K562 (cell line): ENCODE measurements at regions not wholly inside any gene's neighbourhood (a gene's known extent, or its start where the extent isn't known, plus 50 kb on each side); places are given as distances from the start of the nearest gene placed in this dataset.

Source experiments
- ATAC-seq: fragments of 200-7000 bp; cut with Tn5 transposase; 3 replicates; pipeline ENCODE4 v1.9.1; 2020; ENCODE audit warnings: moderate library complexity
- BruUV-seq: library from RNA; stranded (reverse); fragments of 400-500 nt; replicated peaks from 2 replicates; lab custom pipeline; 2021; lab: Mats Ljungman, UMichigan
- CTCF ChIA-PET: fragments of 300-600 bp; formaldehyde crosslinking; extraction: SDS; loops from one replicate; lab custom pipeline; 2021; ENCODE audit warnings: low intra/inter-chr PET ratio; lab: Yijun Ruan, JAX
- POLR2A ChIA-PET: fragments of 300-600, 350-650 bp; sonication (Branson Sonifier 250); formaldehyde crosslinking; extraction: SDS; loops from one replicate; lab custom pipeline; 2021; ENCODE audit warnings: antibody characterized with exemption, inconsistent platforms; lab: Yijun Ruan, JAX
- DNase-seq, 4 experiments: peaks; one replicate each; pipeline versions ENCODE4 v3.0.0 to v3.0.0-alpha.2; 2011 to 2018; ENCODE audit warnings: low spot score in 3 of 4, mixed read lengths in 3 of 4; ENCODE audit errors: extremely low read depth in 1 of 4
- FAIRE-seq: peaks from 2 replicates; lab custom pipeline; 2011; peaks lifted over from hg19 to GRCh38; lab: Jason Lieb, UNC
- H2AFZ ChIP-seq: 2 replicates; pipeline ENCODE4 v1.6.0; 2011; ENCODE audit warnings: low read depth, low read length, control low read depth, inconsistent platforms
- H3K27ac ChIP-seq: fragments of 200-600 bp; 3 replicates; pipeline ENCODE4 v1.8.0; 2011; ENCODE audit warnings: low read depth, mild to moderate bottlenecking, control low read depth, inconsistent platforms, low read length, moderate library complexity, mixed read lengths; ENCODE audit errors: extremely low read depth
- H3K27me3 ChIP-seq, 2 experiments: fragments of 300-600 bp in 1 of 2; 2 replicates in 1 of 2; 3 replicates in 1 of 2; pipeline versions ENCODE4 v1.6.0 to v1.8.0; 2011; ENCODE audit warnings: inconsistent platforms in 2 of 2, low read length in 2 of 2, mild to moderate bottlenecking in 1 of 2, mixed read lengths in 1 of 2, moderate library complexity in 1 of 2; ENCODE audit not compliant: control insufficient read depth in 2 of 2, insufficient read depth in 2 of 2
- H3K36me3 ChIP-seq: fragments of 300-600 bp; 3 replicates; pipeline ENCODE4 v1.8.0; 2011; ENCODE audit warnings: mild to moderate bottlenecking, low read length, inconsistent platforms; ENCODE audit not compliant: control insufficient read depth, insufficient read depth
- H3K4me1 ChIP-seq, 2 experiments: fragments of 200-600 bp in 1 of 2; replicated peaks in 1 of 2; 2 replicates in 1 of 2; 3 replicates in 1 of 2; pipeline versions ENCODE4 v1.5.1 to v1.8.0; 2011; ENCODE audit warnings: inconsistent platforms in 2 of 2, low read length in 2 of 2, mild to moderate bottlenecking in 1 of 2, mixed read lengths in 1 of 2, moderate library complexity in 1 of 2; ENCODE audit not compliant: control insufficient read depth in 2 of 2, insufficient read depth in 2 of 2
- H3K4me2 ChIP-seq: 2 replicates; pipeline ENCODE4 v1.6.1; 2011; ENCODE audit warnings: low read length, control low read depth, inconsistent platforms, mixed read lengths; ENCODE audit not compliant: insufficient read depth
- H3K4me3 ChIP-seq: fragments of 200-600 bp; sonication (generic), shearing (Covaris generic); 2 replicates; pipeline ENCODE4 v1.5.1; 2016; ENCODE audit warnings: control low read depth, inconsistent platforms
- H3K79me2 ChIP-seq: fragments of 200-600 bp; 3 replicates; pipeline ENCODE4 v1.8.0; 2011; ENCODE audit warnings: low read length, inconsistent platforms; ENCODE audit not compliant: control insufficient read depth, insufficient read depth
- H3K9ac ChIP-seq, 2 experiments: 2 replicates each; pipeline versions ENCODE4 v1.6.0 to v1.6.1; 2011; ENCODE audit warnings: low read depth in 2 of 2, low read length in 2 of 2, control low read depth in 1 of 2, inconsistent platforms in 1 of 2, mild to moderate bottlenecking in 1 of 2, mixed read lengths in 1 of 2; ENCODE audit not compliant: insufficient read depth in 1 of 2
- H3K9me1 ChIP-seq: one replicate; pipeline ENCODE4 v1.6.0; 2011; ENCODE audit warnings: inconsistent platforms, mild to moderate bottlenecking, low read length, moderate library complexity; ENCODE audit not compliant: control insufficient read depth, insufficient read depth
- H3K9me3 ChIP-seq: replicated peaks from 2 replicates; pipeline ENCODE4 v1.5.1; 2011; ENCODE audit warnings: low read depth, low read length, inconsistent platforms; ENCODE audit not compliant: control insufficient read depth, insufficient read depth
- H4K20me1 ChIP-seq: replicated peaks from 2 replicates; pipeline ENCODE4 v1.6.1; 2011; ENCODE audit warnings: low read length, inconsistent platforms, mixed read lengths; ENCODE audit not compliant: control insufficient read depth, insufficient read depth
- ELF2 ChIP-seq: fragments of 250-450 bp; sonication (Bioruptor Pico); IDR thresholded peaks from 2 replicates; pipeline ENCODE4 v1.5.0; 2021; ENCODE audit warnings: mild to moderate bottlenecking
- FOXA1 ChIP-seq: fragments of 450-650 bp; IDR thresholded peaks from 2 replicates; pipeline ENCODE4 v1.6.1; 2016; ENCODE audit warnings: mild to moderate bottlenecking, borderline replicate concordance
- ILK ChIP-seq: fragments of 450-650 bp; IDR thresholded peaks from 2 replicates; pipeline ENCODE4 v1.6.1; 2016; ENCODE audit warnings: missing genetic modification characterization, low read depth, mild to moderate bottlenecking, missing compliant biosample characterization, moderate library complexity, borderline replicate concordance
- L3MBTL2 ChIP-seq: fragments of 450-650 bp; IDR thresholded peaks from 2 replicates; pipeline ENCODE4 v1.6.1; 2016; ENCODE audit warnings: mild to moderate bottlenecking, moderate library complexity
- TGIF2 ChIP-seq: sonication (generic); formaldehyde crosslinking; IDR thresholded peaks from 2 replicates; pipeline ENCODE4 v1.8.1; 2022; ENCODE audit warnings: mild to moderate bottlenecking, missing genetic modification reagents, moderate library complexity
- ZNF589 ChIP-seq: fragments of 200-800 bp; sonication (Bioruptor generic); IDR thresholded peaks from 2 replicates; pipeline ENCODE4 v1.6.1; 2016; ENCODE audit warnings: low read depth, missing genetic modification characterization, missing compliant biosample characterization
- WGBS: fragments of 100-300 bp; shearing (Covaris generic); methylation state at CpG from one replicate; pipeline ENCODE4 v1.1.6; 2016; ENCODE audit warnings: low coverage, mixed read lengths; ENCODE audit not compliant: insufficient coverage; ENCODE audit errors: missing lambda C conversion rate; 5-methylcytosine and 5-hydroxymethylcytosine counted together
- in situ Hi-C: fragments of 300-500 bp; cut with MboI; formaldehyde crosslinking; loops from 4 replicates; pipeline ENCODE4 v1.15.0; 2018; ENCODE audit warnings: inconsistent platforms, mixed read lengths
- intact Hi-C: fragments of 100-400 bp; cut with micrococcal nuclease; formaldehyde crosslinking; loops from 2 replicates; pipeline ENCODE4 v1.14.2; 2022
- TF ChIP-seq, protein P1 (sequence below): sonication (generic); formaldehyde crosslinking; IDR thresholded peaks from 2 replicates; pipeline ENCODE4 v1.8.0; 2023; ENCODE audit warnings: mild to moderate bottlenecking, missing genetic modification reagents
- TF ChIP-seq, protein P2 (sequence below): fragments of 450-650 bp; formaldehyde crosslinking; IDR thresholded peaks from 2 replicates; pipeline ENCODE4 v1.4.0; 2022; ENCODE audit warnings: mild to moderate bottlenecking, moderate library complexity
- TF ChIP-seq, protein P3 (sequence below): fragments of 450-650 bp; formaldehyde crosslinking; IDR thresholded peaks from 2 replicates; pipeline ENCODE4 v1.4.0; 2020; ENCODE audit warnings: mild to moderate bottlenecking, moderate library complexity

DNA sequence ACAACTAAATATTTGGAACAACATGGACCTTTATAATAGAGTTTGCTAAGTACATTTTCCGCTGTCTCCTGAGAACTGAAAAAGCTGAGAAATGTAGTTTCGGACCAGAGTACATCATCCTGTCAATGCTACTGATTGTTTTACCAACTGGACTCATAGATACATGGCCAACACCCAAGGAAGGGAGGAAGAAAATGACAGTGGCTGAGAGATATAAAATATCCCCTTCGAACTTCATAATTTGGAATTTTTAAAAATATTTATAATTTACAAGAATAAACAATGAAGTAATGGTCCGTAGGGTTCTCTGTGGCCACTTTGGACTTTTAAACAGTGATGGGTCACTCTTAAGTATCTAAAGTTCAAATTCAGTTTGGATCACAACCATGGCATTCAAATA is 1042.7 kb downstream of the MCTP2 start:
- TF ChIP-seq ZNF589 (no peak), TGIF2 (CRISPR knock-in tag) (no peak), ELF2 (CRISPR knock-in tag) (no peak), ILK (tag) (no peak), FOXA1 (no peak), L3MBTL2 (no peak)
- TF ChIP-seq, protein P1, sequence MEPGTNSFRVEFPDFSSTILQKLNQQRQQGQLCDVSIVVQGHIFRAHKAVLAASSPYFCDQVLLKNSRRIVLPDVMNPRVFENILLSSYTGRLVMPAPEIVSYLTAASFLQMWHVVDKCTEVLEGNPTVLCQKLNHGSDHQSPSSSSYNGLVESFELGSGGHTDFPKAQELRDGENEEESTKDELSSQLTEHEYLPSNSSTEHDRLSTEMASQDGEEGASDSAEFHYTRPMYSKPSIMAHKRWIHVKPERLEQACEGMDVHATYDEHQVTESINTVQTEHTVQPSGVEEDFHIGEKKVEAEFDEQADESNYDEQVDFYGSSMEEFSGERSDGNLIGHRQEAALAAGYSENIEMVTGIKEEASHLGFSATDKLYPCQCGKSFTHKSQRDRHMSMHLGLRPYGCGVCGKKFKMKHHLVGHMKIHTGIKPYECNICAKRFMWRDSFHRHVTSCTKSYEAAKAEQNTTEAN = no peak
- TF ChIP-seq, protein P2, sequence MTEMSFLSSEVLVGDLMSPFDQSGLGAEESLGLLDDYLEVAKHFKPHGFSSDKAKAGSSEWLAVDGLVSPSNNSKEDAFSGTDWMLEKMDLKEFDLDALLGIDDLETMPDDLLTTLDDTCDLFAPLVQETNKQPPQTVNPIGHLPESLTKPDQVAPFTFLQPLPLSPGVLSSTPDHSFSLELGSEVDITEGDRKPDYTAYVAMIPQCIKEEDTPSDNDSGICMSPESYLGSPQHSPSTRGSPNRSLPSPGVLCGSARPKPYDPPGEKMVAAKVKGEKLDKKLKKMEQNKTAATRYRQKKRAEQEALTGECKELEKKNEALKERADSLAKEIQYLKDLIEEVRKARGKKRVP (CRISPR knock-in tag) = no peak
- TF ChIP-seq, protein P3, sequence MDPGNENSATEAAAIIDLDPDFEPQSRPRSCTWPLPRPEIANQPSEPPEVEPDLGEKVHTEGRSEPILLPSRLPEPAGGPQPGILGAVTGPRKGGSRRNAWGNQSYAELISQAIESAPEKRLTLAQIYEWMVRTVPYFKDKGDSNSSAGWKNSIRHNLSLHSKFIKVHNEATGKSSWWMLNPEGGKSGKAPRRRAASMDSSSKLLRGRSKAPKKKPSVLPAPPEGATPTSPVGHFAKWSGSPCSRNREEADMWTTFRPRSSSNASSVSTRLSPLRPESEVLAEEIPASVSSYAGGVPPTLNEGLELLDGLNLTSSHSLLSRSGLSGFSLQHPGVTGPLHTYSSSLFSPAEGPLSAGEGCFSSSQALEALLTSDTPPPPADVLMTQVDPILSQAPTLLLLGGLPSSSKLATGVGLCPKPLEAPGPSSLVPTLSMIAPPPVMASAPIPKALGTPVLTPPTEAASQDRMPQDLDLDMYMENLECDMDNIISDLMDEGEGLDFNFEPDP = no peak
- ChIA-PET POLR2A (interaction anchor here (0.6 kb wide), 1 partner anchor 14 kb away, joined by 3 read pairs; no protein-coding TSS in a partner anchor), CTCF (no interaction called here)
- 0% methylated on average over 4 of the region's 4 CpGs for WGBS
- no peaks in the 10 kb centered on the region for H3K36me3 ChIP-seq
- no peak overlapping the region for H2AFZ ChIP-seq
- no peak overlapping the region for H3K9ac ChIP-seq
- BruUV-seq = no TSS peak
- FAIRE-seq (no peak), DNase-seq (no peak), ATAC-seq (no peak)
- no peak overlapping the region for H3K4me3 ChIP-seq
- no peaks in the 10 kb centered on the region; a peak in 1 of 5 replicates for H3K27me3 ChIP-seq
- H3K4me1 ChIP-seq = no peaks in the 10 kb centered on the region
- intact Hi-C loops (no loop called here), in situ Hi-C loops (no loop called here)
- no peaks in the 10 kb centered on the region for H3K9me3 ChIP-seq
- H3K9me1 ChIP-seq = no peaks in the 10 kb centered on the region
- H3K4me2 ChIP-seq = no peak overlapping the region
- H4K20me1 ChIP-seq = no peaks in the 10 kb centered on the region
- H3K79me2 ChIP-seq = no peaks in the 10 kb centered on the region
- H3K27ac ChIP-seq = no peak overlapping the region
